H1 (cell line): ENCODE measurements at regions not wholly inside any gene's neighbourhood (a gene's known extent, or its start where the extent isn't known, plus 50 kb on each side); places are given as distances from the start of the nearest gene placed in this dataset.

Source experiments
- CTCF ChIA-PET: fragments of 300-600 bp; sonication (Branson Sonifier 250); formaldehyde crosslinking; loops from one replicate; lab custom pipeline; 2021; ENCODE audit not compliant: partially characterized antibody; lab: Charles Lee
- POLR2A ChIA-PET: fragments of 300-600 bp; sonication (Branson Sonifier 250); formaldehyde crosslinking; loops from one replicate; lab custom pipeline; 2021; ENCODE audit warnings: inconsistent platforms; ENCODE audit not compliant: partially characterized antibody; lab: Charles Lee
- DNase-seq, 2 experiments: peaks; one replicate each; pipeline versions ENCODE4 v3.0.0 to v3.0.0-alpha.2; 2010 to 2022; ENCODE audit warnings: low spot score in 2 of 2, low read depth in 1 of 2, mixed read lengths in 1 of 2
- FAIRE-seq: peaks from 2 replicates; lab custom pipeline; 2011; peaks lifted over from hg19 to GRCh38; lab: Jason Lieb, UNC
- H2AFZ ChIP-seq: 2 replicates; pipeline ENCODE4 v1.8.1; 2012; ENCODE audit warnings: low read length, inconsistent platforms
- H2AK5ac ChIP-seq: 2 replicates; pipeline ENCODE4 v1.6.1; 2013; ENCODE audit warnings: low read depth, low read length
- H2BK120ac ChIP-seq: replicated peaks from 2 replicates; pipeline ENCODE3; 2013; ENCODE audit warnings: low read depth, low read length, inconsistent platforms
- H2BK12ac ChIP-seq: 2 replicates; pipeline ENCODE4 v1.6.1; 2013; ENCODE audit warnings: low read depth, low read length
- H2BK15ac ChIP-seq: 2 replicates; pipeline ENCODE4 v1.6.1; 2013; ENCODE audit warnings: low read length
- H2BK20ac ChIP-seq: 2 replicates; pipeline ENCODE4 v1.6.1; 2013; ENCODE audit warnings: low read length
- H2BK5ac ChIP-seq: 2 replicates; pipeline ENCODE4 v1.6.1; 2013; ENCODE audit warnings: low read depth, low read length
- H3K14ac ChIP-seq: 2 replicates; pipeline ENCODE4 v1.6.1; 2013; ENCODE audit warnings: inconsistent platforms; ENCODE audit not compliant: insufficient read length
- H3K18ac ChIP-seq: 2 replicates; pipeline ENCODE4 v1.6.1; 2013; ENCODE audit warnings: low read length; ENCODE audit errors: extremely low read depth
- H3K23ac ChIP-seq: 2 replicates; pipeline ENCODE4 v1.6.1; 2013; ENCODE audit warnings: inconsistent platforms; ENCODE audit not compliant: insufficient read length
- H3K23me2 ChIP-seq: 2 replicates; pipeline ENCODE4 v1.6.1; 2013; ENCODE audit warnings: low read depth, low read length
- H3K27ac ChIP-seq: 2 replicates; pipeline ENCODE4 v1.6.1; 2011; ENCODE audit warnings: low read depth, low read length, inconsistent platforms
- H3K27me3 ChIP-seq, 4 experiments: replicated peaks in 1 of 4; 1 replicate in 1 of 4; 2 replicates in 3 of 4; pipeline versions ENCODE4 v1.6.1 to v1.8.1; 2011 to 2013; ENCODE audit warnings: low read length in 3 of 4, mild to moderate bottlenecking in 3 of 4, inconsistent platforms in 2 of 4, mixed read lengths in 2 of 4, moderate library complexity in 1 of 4; ENCODE audit not compliant: control insufficient read depth in 3 of 4, insufficient read depth in 3 of 4; ENCODE audit errors: extremely low read depth in 1 of 4
- H3K36me3 ChIP-seq, 4 experiments: 2 replicates each; pipeline versions ENCODE4 v1.6.1 to v1.8.1; 2011 to 2013; ENCODE audit warnings: mild to moderate bottlenecking in 4 of 4, low read length in 3 of 4, moderate library complexity in 2 of 4, control low read depth in 1 of 4, inconsistent platforms in 1 of 4; ENCODE audit not compliant: insufficient read depth in 4 of 4, control insufficient read depth in 2 of 4
- H3K4ac ChIP-seq: replicated peaks from 2 replicates; pipeline ENCODE3; 2013; ENCODE audit warnings: low read length, low read depth, mixed read lengths, inconsistent platforms; ENCODE audit not compliant: insufficient read length
- H3K4me1 ChIP-seq, 4 experiments: replicated peaks in 1 of 4; 1 replicate in 1 of 4; 2 replicates in 3 of 4; pipeline versions ENCODE4 v1.6.1 to v1.8.1; 2011 to 2013; ENCODE audit warnings: low read length in 3 of 4, inconsistent platforms in 2 of 4, mixed read lengths in 1 of 4; ENCODE audit not compliant: insufficient read depth in 4 of 4, control insufficient read depth in 3 of 4
- H3K4me2 ChIP-seq, 2 experiments: 2 replicates each; pipeline versions ENCODE4 v1.6.1 to v1.8.1; 2011 to 2013; ENCODE audit warnings: low read depth in 2 of 2, low read length in 2 of 2, control low read depth in 1 of 2, inconsistent platforms in 1 of 2, mild to moderate bottlenecking in 1 of 2; ENCODE audit not compliant: insufficient read depth in 1 of 2
- H3K4me3 ChIP-seq, 4 experiments: fragments of 200-600, 300-600 bp in 1 of 4; sonication (generic), shearing (Covaris generic), sonication (Bioruptor Twin) in 1 of 4; 2 replicates each; pipeline versions ENCODE4 v1.5.1 to v1.8.1; 2011 to 2016; ENCODE audit warnings: low read length in 4 of 4, low read depth in 3 of 4, control low read depth in 2 of 4, inconsistent platforms in 2 of 4, mild to moderate bottlenecking in 2 of 4, mixed read lengths in 1 of 4, moderate library complexity in 1 of 4; ENCODE audit not compliant: insufficient read depth in 2 of 4; ENCODE audit errors: extremely low read depth in 1 of 4
- H3K56ac ChIP-seq: replicated peaks from 2 replicates; pipeline ENCODE3; 2013; ENCODE audit warnings: low read depth, mild to moderate bottlenecking, mixed read lengths, low read length, inconsistent platforms; ENCODE audit not compliant: insufficient read length
- H3K79me1 ChIP-seq: 2 replicates; pipeline ENCODE4 v1.6.1; 2013; ENCODE audit warnings: low read depth, low read length, control low read depth
- H3K79me2 ChIP-seq, 2 experiments: 2 replicates each; pipeline versions ENCODE4 v1.6.1 to v1.8.1; 2012 to 2013; ENCODE audit warnings: low read length in 2 of 2, mild to moderate bottlenecking in 2 of 2, inconsistent platforms in 1 of 2; ENCODE audit not compliant: insufficient read depth in 2 of 2, control insufficient read depth in 1 of 2
- H3K9ac ChIP-seq, 4 experiments: replicated peaks in 1 of 4; 1 replicate in 1 of 4; 2 replicates in 3 of 4; pipeline versions ENCODE4 v1.6.1 to v1.8.1; 2011 to 2013; ENCODE audit warnings: low read depth in 3 of 4, low read length in 3 of 4, control low read depth in 2 of 4, mild to moderate bottlenecking in 2 of 4, moderate library complexity in 2 of 4, inconsistent platforms in 1 of 4; ENCODE audit errors: extremely low read depth in 1 of 4
- H3K9me3 ChIP-seq, 2 experiments: 2 replicates each; pipeline versions ENCODE4 v1.6.1 to v1.8.1; 2012 to 2013; ENCODE audit warnings: mild to moderate bottlenecking in 2 of 2, moderate library complexity in 2 of 2, control low read depth in 1 of 2, inconsistent platforms in 1 of 2, low read depth in 1 of 2, low read length in 1 of 2, mixed read lengths in 1 of 2; ENCODE audit not compliant: insufficient read depth in 2 of 2
- H4K20me1 ChIP-seq, 2 experiments: replicated peaks in 1 of 2; 2 replicates each; pipeline versions ENCODE3 to v1.8.1; 2011 to 2013; ENCODE audit warnings: inconsistent platforms in 2 of 2, low read length in 2 of 2, mild to moderate bottlenecking in 1 of 2; ENCODE audit not compliant: insufficient read depth in 2 of 2, control insufficient read depth in 1 of 2
- H4K5ac ChIP-seq: 2 replicates; pipeline ENCODE4 v1.6.1; 2013; ENCODE audit warnings: low read length, low read depth, mixed read lengths, inconsistent platforms; ENCODE audit not compliant: insufficient read length
- H4K8ac ChIP-seq: 2 replicates; pipeline ENCODE4 v1.8.0; 2013; ENCODE audit warnings: mild to moderate bottlenecking, moderate library complexity, low read length, inconsistent platforms; ENCODE audit not compliant: insufficient read depth; ENCODE audit errors: extremely low read depth
- H4K91ac ChIP-seq: replicated peaks from 2 replicates; pipeline ENCODE3; 2013; ENCODE audit warnings: low read length, mixed read lengths, inconsistent platforms; ENCODE audit not compliant: insufficient read length
- ATF3 ChIP-seq: IDR thresholded peaks from 2 replicates; pipeline ENCODE4 v1.6.1; 2011; ENCODE audit warnings: low read depth, mild to moderate bottlenecking, low read length; ENCODE audit not compliant: insufficient read depth
- CHD1 ChIP-seq: IDR thresholded peaks from 2 replicates; pipeline ENCODE4 v1.6.1; 2012; ENCODE audit warnings: low read depth, low read length, improper control_type of control experiment
- EP300 ChIP-seq, 2 experiments: IDR thresholded peaks; 1 replicate in 1 of 2; 2 replicates in 1 of 2; pipeline ENCODE4 v1.6.1; 2011 to 2012; ENCODE audit warnings: low read depth in 2 of 2, low read length in 2 of 2, mild to moderate bottlenecking in 2 of 2, borderline replicate concordance in 1 of 2, inconsistent platforms in 1 of 2, moderate library complexity in 1 of 2
- HDAC6 ChIP-seq: IDR thresholded peaks from one replicate; pipeline ENCODE4 v1.7.1; 2012; ENCODE audit warnings: low read depth, mild to moderate bottlenecking, inconsistent platforms, low read length, moderate library complexity
- KDM1A ChIP-seq: fragments of 200-600, 300-600 bp; sonication (generic); IDR thresholded peaks from 2 replicates; pipeline ENCODE4 v1.7.1; 2016; ENCODE audit warnings: mild to moderate bottlenecking, low read length, borderline replicate concordance
- KDM4A ChIP-seq: IDR thresholded peaks from one replicate; pipeline ENCODE4 v1.7.1; 2012; ENCODE audit warnings: low read depth, mild to moderate bottlenecking, moderate library complexity, low read length, inconsistent platforms; ENCODE audit not compliant: severe bottlenecking
- NRF1 ChIP-seq: IDR thresholded peaks from 2 replicates; pipeline ENCODE4 v1.6.1; 2011; ENCODE audit warnings: mild to moderate bottlenecking, low read depth, low read length, improper control_type of control experiment
- SP1 ChIP-seq: IDR thresholded peaks from 2 replicates; pipeline ENCODE4 v1.6.1; 2011; ENCODE audit warnings: low read depth, low read length
- SP2 ChIP-seq: IDR thresholded peaks from 2 replicates; pipeline ENCODE4 v1.6.1; 2012; ENCODE audit warnings: mild to moderate bottlenecking, low read length, inconsistent platforms
- SP4 ChIP-seq: IDR thresholded peaks from 2 replicates; pipeline ENCODE4 v1.6.1; 2012; ENCODE audit warnings: low read length, inconsistent platforms
- YY1 ChIP-seq: IDR thresholded peaks from 2 replicates; pipeline ENCODE4 v1.6.1; 2011; ENCODE audit warnings: low read depth, mild to moderate bottlenecking, low read length
- ZNF274 ChIP-seq: IDR thresholded peaks from 2 replicates; pipeline ENCODE4 v1.7.0; 2012; ENCODE audit warnings: low read length, borderline replicate concordance; ENCODE audit errors: extremely low read depth
- WGBS, 2 experiments: shearing (Covaris generic) in 1 of 2; methylation state at CpG; one replicate each; pipeline versions ENCODE4 v1.1.6 to v1.1.7; 2013 to 2015; ENCODE audit warnings: low lambda C conversion rate in 2 of 2, mixed read lengths in 2 of 2, inconsistent platforms in 1 of 2, low coverage in 1 of 2, missing lambda C conversion rate in 1 of 2; ENCODE audit not compliant: insufficient replicate concordance in 2 of 2, insufficient coverage in 1 of 2, insufficient read length in 1 of 2; ENCODE audit errors: extremely low coverage in 1 of 2, missing lambda C conversion rate in 1 of 2; 5-methylcytosine and 5-hydroxymethylcytosine counted together
- TF ChIP-seq, protein P1 (sequence below): IDR thresholded peaks from 2 replicates; pipeline ENCODE4 v1.6.1; 2012; ENCODE audit warnings: inconsistent platforms

- no peak for TF ChIP-seq SP1
Observed at GRCh38 chr14:79960288-79960687, 251.0 kb downstream of the DIO2 start (continued).

GRCh38 chr14:79951572-79951971 is 259.7 kb downstream of the DIO2 start:
- no peak overlapping the region for H3K27ac ChIP-seq
- H2BK5ac ChIP-seq: no peak overlapping the region
- H3K23ac ChIP-seq: no peak overlapping the region
- H3K36me3 ChIP-seq: no peaks in the 10 kb centered on the region
- no peak overlapping the region for H4K5ac ChIP-seq
- H3K18ac ChIP-seq: no peak overlapping the region
- H3K4me1 ChIP-seq: peaks cover 0 to 2% (median 0%) of the 10 kb centered on the region in 4 experiments; a peak in 1 of 7 replicates
- H3K79me1 ChIP-seq: no peaks in the 10 kb centered on the region
- no peak overlapping the region for H2BK20ac ChIP-seq
- no peak overlapping the region for H4K8ac ChIP-seq
- 94% methylated on average over 1 of the region's 1 CpG; no CpG with 5 or more reads in 1 of the 2 experiments for WGBS, 2 experiments
- no peaks in the 10 kb centered on the region for H3K79me2 ChIP-seq
- H4K20me1 ChIP-seq: no peaks in the 10 kb centered on the region
- H3K9ac ChIP-seq: no peak overlapping the region
- H3K27me3 ChIP-seq: no peaks in the 10 kb centered on the region
- no peak for FAIRE-seq
- no peak overlapping the region for H4K91ac ChIP-seq
- H3K9me3 ChIP-seq: no peaks in the 10 kb centered on the region; a peak in 1 of 4 replicates
- POLR2A ChIA-PET: no interaction called here
- no peak overlapping the region for H2BK15ac ChIP-seq
- DNase-seq: no peak
- no peak overlapping the region for H3K14ac ChIP-seq
- H3K4ac ChIP-seq: no peak overlapping the region
- H2BK120ac ChIP-seq: no peak overlapping the region
- no peak overlapping the region for H2AFZ ChIP-seq
- H3K4me3 ChIP-seq: no peak overlapping the region
- CTCF ChIA-PET: interaction anchor here (0.6 kb wide), 1 partner anchor 114 kb away, joined by 3 read pairs; no protein-coding TSS in a partner anchor
- H2BK12ac ChIP-seq: no peak overlapping the region
- H3K56ac ChIP-seq: no peak overlapping the region
- H3K23me2 ChIP-seq: no peaks in the 10 kb centered on the region
- H3K4me2 ChIP-seq: no peak overlapping the region
- no peak overlapping the region for H2AK5ac ChIP-seq
- TF ChIP-seq EP300 (IDR thresholded peaks at IDR 0.05; ENCODE audit: borderline replicate concordance in 1 of 2, low read depth in 2 of 2, low read length in 2 of 2) (no peak), SP4 (no peak), SP1 (no peak), CHD1 (no peak), ATF3 (no peak), ZNF274 (no peak), SP2 (no peak), KDM1A (no peak), HDAC6 (no peak), YY1 (no peak), KDM4A (no peak), NRF1 (no peak)
- TF ChIP-seq, protein P1, sequence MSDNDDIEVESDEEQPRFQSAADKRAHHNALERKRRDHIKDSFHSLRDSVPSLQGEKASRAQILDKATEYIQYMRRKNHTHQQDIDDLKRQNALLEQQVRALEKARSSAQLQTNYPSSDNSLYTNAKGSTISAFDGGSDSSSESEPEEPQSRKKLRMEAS: no peak
